PC-9 (cell line): ENCODE measurements at regions not wholly inside any gene's neighbourhood (a gene's known extent, or its start where the extent isn't known, plus 50 kb on each side); places are given as distances from the start of the nearest gene placed in this dataset.

Experiments used
- CTCF ChIP-seq: fragments of 200-600 bp; sonication (generic); conservative IDR thresholded peaks from 2 replicates; pipeline ENCODE4 v1.6.1; 2017; ENCODE audit warnings: mixed run types, antibody characterized with exemption, mild to moderate bottlenecking, moderate library complexity
- EZH2 ChIP-seq: fragments of 200-600 bp; sonication (generic); IDR thresholded peaks from 2 replicates; pipeline ENCODE4 v1.8.0; 2017; ENCODE audit warnings: antibody characterized with exemption, low read depth

GRCh38 chr2:63668000-63668399 lies 79.2 kb downstream of the MDH1 start:
- TF ChIP-seq CTCF (no peak), EZH2 (no peak)
